HG02610 (cell line): ENCODE measurements at regions not wholly inside any gene's neighbourhood (a gene's known extent, or its start where the extent isn't known, plus 50 kb on each side); places are given as distances from the start of the nearest gene placed in this dataset.
A peak's percentile ranks its signal among the peaks of the same experiment; 100 is the strongest.

Source experiments
- ATAC-seq: cut with Tn5 transposase; IDR thresholded peaks from one replicate; pipeline ENCODE4 v1.9.1; 2021; ENCODE audit warnings: mild to moderate bottlenecking, moderate library complexity; ENCODE audit not compliant: unreplicated experiment

GRCh38 chr5:89946508-89946907 is 463.0 kb downstream of the CETN3 start:
- no peak for ATAC-seq

GRCh38 chr5:89942171-89942570 is 467.4 kb downstream of the CETN3 start:
- no peak for ATAC-seq

GRCh38 chr5:89936576-89936975 is 473.0 kb downstream of the CETN3 start:
- no peak for ATAC-seq

- peak; percentile 47 for ATAC-seq
Observed at GRCh38 chr5:89934069-89934468, 475.5 kb downstream of the CETN3 start.

- ATAC-seq = no peak
Observed at GRCh38 chr5:89932771-89933181, 476.8 kb downstream of the CETN3 start.

- peak; percentile 91 for ATAC-seq
Observed at GRCh38 chr5:89930591-89931392, 478.8 kb downstream of the CETN3 start.

GRCh38 chr5:89929834-89930233 is 479.7 kb downstream of the CETN3 start:
- ATAC-seq = no peak

GRCh38 chr5:89929173-89929572 is 480.4 kb downstream of the CETN3 start:
- no peak for ATAC-seq

GRCh38 chr5:89922161-89922560 is 487.4 kb downstream of the CETN3 start:
- ATAC-seq = no peak

GRCh38 chr5:89917112-89917511 is 492.4 kb downstream of the CETN3 start:
- no peak for ATAC-seq

- ATAC-seq = no peak
Observed at GRCh38 chr5:89916131-89916530, 493.4 kb downstream of the CETN3 start.

- ATAC-seq = no peak
Observed at GRCh38 chr5:89908876-89909275, 500.7 kb downstream of the CETN3 start.

GRCh38 chr5:89904442-89904841 is 505.1 kb downstream of the CETN3 start:
- ATAC-seq = no peak

- ATAC-seq = no peak
Observed at GRCh38 chr5:89901983-89902382, 507.6 kb downstream of the CETN3 start.

GRCh38 chr5:89901346-89901745 is 508.2 kb downstream of the CETN3 start:
- ATAC-seq = no peak

GRCh38 chr5:89900346-89900745 is 509.2 kb downstream of the CETN3 start:
- no peak for ATAC-seq

- no peak for ATAC-seq
Observed at GRCh38 chr5:89899559-89899958, 510.0 kb downstream of the CETN3 start.

- no peak for ATAC-seq
Observed at GRCh38 chr5:89893546-89893945, 516.0 kb downstream of the CETN3 start.

GRCh38 chr5:89885670-89886069 is 523.9 kb downstream of the CETN3 start:
- no peak for ATAC-seq

GRCh38 chr5:89883967-89884366 is 525.6 kb downstream of the CETN3 start:
- no peak for ATAC-seq

- no peak for ATAC-seq
Observed at GRCh38 chr5:89878140-89879132, 531.1 kb downstream of the CETN3 start.

GRCh38 chr5:89871906-89872305 is 537.6 kb downstream of the CETN3 start:
- no peak for ATAC-seq
